ENCODE measurements at regions not wholly inside any gene's neighbourhood (a gene's known extent, or its start where the extent isn't known, plus 50 kb on each side); places are given as distances from the start of the nearest gene placed in this dataset.

DNA sequence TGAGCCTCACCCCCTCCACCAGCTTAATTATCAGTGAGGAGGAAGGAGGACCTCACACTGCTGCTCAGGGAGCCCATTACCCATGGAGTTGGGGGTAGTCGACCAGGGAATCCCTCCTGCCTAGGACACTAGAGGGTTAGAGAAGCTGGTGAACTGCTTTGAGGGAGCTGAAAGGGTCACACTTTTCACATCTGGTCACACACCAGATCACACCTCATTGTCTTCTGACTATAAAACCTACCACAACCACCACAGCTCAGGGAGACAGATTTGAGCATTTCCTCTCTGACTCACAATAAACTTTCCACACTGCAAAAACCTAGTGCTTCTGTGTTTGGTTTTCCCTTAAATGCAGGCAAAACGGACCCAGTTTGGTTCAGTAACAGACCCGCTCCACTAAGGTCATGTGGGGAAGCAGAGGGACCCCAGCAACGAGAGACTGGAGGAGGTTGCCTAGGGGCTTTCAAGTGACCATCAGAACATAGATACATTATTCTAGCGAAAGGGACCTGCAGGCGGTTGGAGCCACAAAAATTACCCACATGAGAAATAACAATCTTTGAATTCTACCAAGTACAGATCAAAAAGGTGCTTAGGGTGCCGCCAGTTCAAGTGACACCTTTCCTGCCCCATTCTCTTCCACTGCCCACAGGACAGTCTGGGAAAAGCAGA, 151.4 kb upstream of the AVPR1A start:
- Histone ChIP-seq H3K23me2 (ENCODE audit: insufficient read length, low read depth, low read length, poor library complexity, severe bottlenecking) (no peaks in the 10 kb centered on the region), H3K14ac (ENCODE audit: insufficient read depth, low read length) (0 out of 2 replicates have a peak overlapping the region, but pooled peaks have one; percentile 71)
- H3K27ac Mint-ChIP-seq: no peak overlapping the region

More for the DNA sequence above, 151.4 kb upstream of the AVPR1A start:
- Mint-ChIP-seq H3K9me3 (no peaks in the 10 kb centered on the region), H3K36me3 (ENCODE audit: insufficient read depth in 1 of 3, low read depth in 3 of 3) (no peaks in the 10 kb centered on the region), H3K27me3 (ENCODE audit: low read depth) (no peaks in the 10 kb centered on the region), H3K4me3 (no peak overlapping the region), H3K4me1 (peaks cover 11 to 12% of the 10 kb centered on the region in 2 experiments; a peak in 3 of 4 replicates)
- Histone ChIP-seq H2AFZ (ENCODE audit: low read length) (peak overlapping the region; percentile 56), H2BK5ac (ENCODE audit: insufficient read length, low read length) (no peak overlapping the region), H2BK20ac (ENCODE audit: low read depth, low read length, poor library complexity, severe bottlenecking) (no peak overlapping the region), H3K4me1 (ENCODE audit: insufficient read depth, low read length) (no peaks in the 10 kb centered on the region; the same call in 1 of the 2 replicates), H3T11ph (ENCODE audit: low read length) (no peak overlapping the region), H3K4ac (ENCODE audit: low read depth, low read length) (no peak overlapping the region), H3K18ac (ENCODE audit: insufficient read length, low read depth, low read length) (no peak overlapping the region), H4K91ac (ENCODE audit: insufficient read length, low read depth, low read length) (no peak overlapping the region), H3K4me2 (ENCODE audit: insufficient read depth, insufficient read length, low read length) (no peak overlapping the region), H2BK120ac (ENCODE audit: low read depth, low read length, poor library complexity, severe bottlenecking) (no peak overlapping the region), H3K79me2 (ENCODE audit: insufficient read depth, low read length) (no peaks in the 10 kb centered on the region), H2BK12ac (ENCODE audit: insufficient read length, low read depth, low read length) (no peak overlapping the region), H3K9ac (ENCODE audit: extremely low read depth, insufficient read length, low read length) (no peak overlapping the region), H3K56ac (ENCODE audit: insufficient read length, low read depth, low read length) (no peak overlapping the region), H3K9me3 (ENCODE audit: control insufficient read depth, low read depth, low read length) (no peaks in the 10 kb centered on the region), H3K79me1 (ENCODE audit: insufficient read depth, low read depth, low read length, poor library complexity, severe bottlenecking) (no peaks in the 10 kb centered on the region), H3K27ac (ENCODE audit: insufficient read length, low read depth, low read length) (no peak overlapping the region), H4K5ac (ENCODE audit: insufficient read length, low read depth, low read length) (no peak overlapping the region), H2AK5ac (ENCODE audit: insufficient read length, low read length) (no peak overlapping the region), H4K8ac (replicated peaks; ENCODE audit: insufficient read length, low read depth, low read length) (no peak overlapping the region), H2BK15ac (ENCODE audit: low read depth, low read length) (no peak overlapping the region), H3K23ac (ENCODE audit: insufficient read length, low read depth, low read length) (no peak overlapping the region), H3K27me3 (ENCODE audit: insufficient read depth, low read length) (no peaks in the 10 kb centered on the region), H4K20me1 (ENCODE audit: control insufficient read depth, insufficient read depth, insufficient read length) (no peaks in the 10 kb centered on the region)
- TF ChIP-seq CTCF (conservative IDR thresholded peaks at IDR 0.05): no peak
- no peak for DNase-seq
- no CpG with 5 or more reads among the region's 7 CpGs for WGBS (ENCODE audit: extremely low coverage, insufficient read length, low lambda C conversion rate)
